ENCODE measurements at regions not wholly inside any gene's neighbourhood (a gene's known extent, or its start where the extent isn't known, plus 50 kb on each side); places are given as distances from the start of the nearest gene placed in this dataset.

GRCh38 chr2:15681089-15681885, 89.6 kb downstream of the DDX1 start:
- in situ Hi-C loops (cut with HindIII; ENCODE audit: low pct_unique_long_range_greater_than_20kb, low sequenced_read_pairs), result no loop called here
- TF ChIP-seq JUND (IDR thresholded peaks at IDR 0.05; ENCODE audit: low read depth), result no peak
- no peak for DNase-seq (ENCODE audit: low read depth in 1 of 2, low spot score in 1 of 2)

DNA sequence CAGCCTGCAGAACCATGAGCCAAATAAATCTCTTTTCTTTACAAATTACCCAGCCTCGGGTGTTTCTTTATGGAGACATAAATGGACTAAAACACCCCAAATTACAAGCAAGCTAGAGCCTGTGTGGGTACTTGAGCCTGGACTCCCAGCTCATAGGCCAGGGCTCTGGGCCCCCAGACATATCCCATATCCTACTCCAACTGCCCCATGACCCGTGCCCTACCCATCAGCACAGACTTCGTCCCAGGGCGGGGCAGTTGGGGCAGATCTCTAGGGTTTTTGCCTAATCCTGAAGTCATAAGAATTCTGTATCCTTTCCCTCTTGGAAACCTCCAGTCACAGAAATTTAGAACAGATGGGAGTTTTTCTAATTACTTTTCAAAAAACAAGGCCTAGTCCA, 90.7 kb downstream of the DDX1 start:
- no peak for DNase-seq (ENCODE audit: low read depth in 1 of 2, low spot score in 1 of 2)
- in situ Hi-C loops (cut with HindIII; ENCODE audit: low pct_unique_long_range_greater_than_20kb, low sequenced_read_pairs), result no loop called here
- no peak for TF ChIP-seq JUND (IDR thresholded peaks at IDR 0.05; ENCODE audit: low read depth)

- no peak for TF ChIP-seq JUND (IDR thresholded peaks at IDR 0.05; ENCODE audit: low read depth)
- DNase-seq (ENCODE audit: low read depth in 1 of 2, low spot score in 1 of 2), result no peak
- in situ Hi-C loops (cut with HindIII; ENCODE audit: low pct_unique_long_range_greater_than_20kb, low sequenced_read_pairs), result no loop called here
These were observed 92.7 kb downstream of the DDX1 start for GRCh38 chr2:15684161-15685039.

DNA sequence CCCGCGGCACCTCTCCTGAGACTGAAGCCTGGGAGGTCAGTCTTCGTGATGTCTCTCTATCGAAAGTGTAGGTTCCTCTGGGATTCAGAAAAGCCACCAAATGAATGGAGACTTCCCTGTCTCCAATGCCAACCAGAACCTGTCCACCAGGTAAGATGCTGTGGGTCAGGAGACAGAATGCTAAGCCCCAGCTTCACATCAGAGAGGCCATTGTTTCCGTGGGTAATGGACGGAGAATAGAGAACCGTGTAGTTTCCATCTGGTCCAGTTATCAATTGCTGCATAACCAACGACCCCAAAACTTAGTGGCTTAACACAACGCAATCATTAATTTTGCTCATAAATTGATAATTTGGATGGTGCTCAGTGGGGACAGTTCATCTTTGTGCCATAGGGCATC, 93.5 kb downstream of the DDX1 start:
- no peak for DNase-seq (ENCODE audit: low read depth in 1 of 2, low spot score in 1 of 2)
- in situ Hi-C loops (cut with HindIII; ENCODE audit: low pct_unique_long_range_greater_than_20kb, low sequenced_read_pairs), result no loop called here
- no peak for TF ChIP-seq JUND (IDR thresholded peaks at IDR 0.05; ENCODE audit: low read depth)

- no peak for TF ChIP-seq JUND (IDR thresholded peaks at IDR 0.05; ENCODE audit: low read depth)
- in situ Hi-C loops (cut with HindIII; ENCODE audit: low pct_unique_long_range_greater_than_20kb, low sequenced_read_pairs), result no loop called here
- DNase-seq (ENCODE audit: low read depth in 1 of 2, low spot score in 1 of 2), result no peak
These were observed 95.0 kb downstream of the DDX1 start for GRCh38 chr2:15686643-15687042.

- in situ Hi-C loops (cut with HindIII; ENCODE audit: low pct_unique_long_range_greater_than_20kb, low sequenced_read_pairs), result no loop called here
- no peak for TF ChIP-seq JUND (IDR thresholded peaks at IDR 0.05; ENCODE audit: low read depth)
- DNase-seq (ENCODE audit: low read depth in 1 of 2, low spot score in 1 of 2), result no peak
These were observed 95.6 kb downstream of the DDX1 start for GRCh38 chr2:15687243-15687642.

GRCh38 chr2:15687720-15688119, 96.1 kb downstream of the DDX1 start:
- TF ChIP-seq JUND (IDR thresholded peaks at IDR 0.05; ENCODE audit: low read depth), result no peak
- DNase-seq (ENCODE audit: low read depth in 1 of 2, low spot score in 1 of 2), result no peak
- in situ Hi-C loops (cut with HindIII; ENCODE audit: low pct_unique_long_range_greater_than_20kb, low sequenced_read_pairs), result no loop called here

DNA sequence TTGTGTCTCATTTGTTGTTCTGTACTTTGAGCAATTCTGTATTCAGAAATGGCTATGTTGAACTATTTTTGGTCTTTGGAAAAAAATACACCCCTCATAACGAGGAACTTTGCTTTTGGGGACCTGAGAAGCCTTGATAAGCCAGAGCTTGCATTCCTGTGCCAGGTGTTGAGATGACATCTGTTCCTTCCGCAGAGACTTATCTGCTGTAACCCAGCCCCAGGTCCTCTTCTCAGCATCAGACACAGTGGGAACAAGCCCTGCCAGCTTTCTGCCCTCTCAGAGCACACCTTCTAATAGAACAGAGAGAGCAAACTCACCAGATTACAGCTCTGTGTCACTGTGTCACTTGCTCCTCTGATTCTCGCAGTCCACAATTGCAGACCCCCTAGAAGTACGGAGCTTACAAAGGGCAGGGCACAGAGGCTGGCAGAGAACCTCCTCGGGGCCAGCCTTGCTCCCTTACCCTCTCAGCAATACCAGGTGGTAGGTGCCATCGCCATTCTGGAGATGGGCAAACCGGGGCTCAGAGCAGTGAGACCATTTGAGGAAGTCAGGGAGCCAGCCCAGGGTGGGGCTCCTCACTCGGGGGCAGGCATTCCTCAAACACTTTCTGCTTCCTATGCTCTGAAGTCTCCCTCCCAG, 97.4 kb downstream of the DDX1 start:
- no peak for TF ChIP-seq JUND (IDR thresholded peaks at IDR 0.05; ENCODE audit: low read depth)
- in situ Hi-C loops (cut with HindIII; ENCODE audit: low pct_unique_long_range_greater_than_20kb, low sequenced_read_pairs), result no loop called here
- DNase-seq (ENCODE audit: low read depth in 1 of 2, low spot score in 1 of 2), result no peak

- in situ Hi-C loops (cut with HindIII; ENCODE audit: low pct_unique_long_range_greater_than_20kb, low sequenced_read_pairs), result no loop called here
- no peak for DNase-seq (ENCODE audit: low read depth in 1 of 2, low spot score in 1 of 2)
- TF ChIP-seq JUND (IDR thresholded peaks at IDR 0.05; ENCODE audit: low read depth), result no peak
These were observed 98.0 kb downstream of the DDX1 start for GRCh38 chr2:15689654-15690053.

GRCh38 chr2:15691586-15692310, 100.1 kb downstream of the DDX1 start:
- no peak for TF ChIP-seq JUND (IDR thresholded peaks at IDR 0.05; ENCODE audit: low read depth)
- no peak for DNase-seq (ENCODE audit: low read depth in 1 of 2, low spot score in 1 of 2)
- in situ Hi-C loops (cut with HindIII; ENCODE audit: low pct_unique_long_range_greater_than_20kb, low sequenced_read_pairs), result no loop called here

- DNase-seq (ENCODE audit: low read depth in 1 of 2, low spot score in 1 of 2), result no peak
- in situ Hi-C loops (cut with HindIII; ENCODE audit: low pct_unique_long_range_greater_than_20kb, low sequenced_read_pairs), result no loop called here
- TF ChIP-seq JUND (IDR thresholded peaks at IDR 0.05; ENCODE audit: low read depth), result no peak
These were observed 101.1 kb downstream of the DDX1 start for GRCh38 chr2:15692551-15693377.

Data from T47D (cell line).